Skin of body (tissue), 1 donor: ENCODE measurements at regions not wholly inside any gene's neighbourhood (a gene's known extent, or its start where the extent isn't known, plus 50 kb on each side); places are given as distances from the start of the nearest gene placed in this dataset.

ENCODE experiments used
- DNase-seq: peaks from one replicate; lab custom pipeline; 2025; lab: John Stamatoyannopoulos, UW

- DNase-seq: no peak
These were observed 162.3 kb upstream of the KLF14 start for GRCh38 chr7:130896051-130896881.

GRCh38 chr7:130896898-130897514 is 163.0 kb upstream of the KLF14 start:
- DNase-seq: peak; percentile 13

- no peak for DNase-seq
These were observed 163.8 kb upstream of the KLF14 start for GRCh38 chr7:130897515-130898419.

- no peak for DNase-seq
These were observed 165.1 kb upstream of the KLF14 start for GRCh38 chr7:130899071-130899560.

DNA sequence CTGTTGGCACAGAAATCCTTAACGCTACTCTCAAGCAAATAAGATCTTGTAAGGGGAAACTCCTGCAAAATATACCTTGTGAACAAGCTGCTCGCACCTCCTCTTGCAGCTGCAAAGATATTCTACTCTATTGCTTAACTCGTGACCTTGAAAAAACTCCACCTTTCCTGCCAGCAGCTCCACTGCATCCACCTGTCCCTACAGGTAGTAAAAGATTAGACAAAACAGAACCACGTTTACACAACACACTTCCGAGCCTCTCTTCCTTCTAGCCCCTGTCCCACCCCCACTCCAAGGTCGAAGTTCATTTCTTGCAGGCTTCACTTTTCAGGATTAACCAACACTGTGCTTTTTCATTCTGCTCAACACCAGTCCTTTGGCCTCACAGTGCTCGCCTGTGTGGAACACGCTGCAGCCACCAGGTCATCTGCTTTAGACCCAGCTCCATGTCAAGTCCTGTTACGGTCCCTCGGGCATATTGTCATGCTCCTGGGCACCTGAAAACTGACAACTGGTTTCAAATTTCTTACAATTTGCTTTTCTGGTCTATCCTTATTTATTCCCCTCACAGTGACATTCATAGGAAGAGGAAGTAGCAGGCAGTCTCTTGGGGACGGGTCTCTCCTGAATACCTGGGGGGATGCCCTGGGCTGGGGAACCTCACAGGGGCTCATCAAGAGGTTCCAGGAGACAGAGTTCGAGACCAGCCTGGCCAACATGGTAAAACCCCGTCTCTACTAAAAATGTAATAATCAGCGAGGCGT is 165.8 kb upstream of the KLF14 start:
- DNase-seq: no peak

- no peak for DNase-seq
These were observed 166.6 kb upstream of the KLF14 start for GRCh38 chr7:130900471-130901076.

GRCh38 chr7:130901209-130901783 is 167.3 kb upstream of the KLF14 start:
- no peak for DNase-seq

DNA sequence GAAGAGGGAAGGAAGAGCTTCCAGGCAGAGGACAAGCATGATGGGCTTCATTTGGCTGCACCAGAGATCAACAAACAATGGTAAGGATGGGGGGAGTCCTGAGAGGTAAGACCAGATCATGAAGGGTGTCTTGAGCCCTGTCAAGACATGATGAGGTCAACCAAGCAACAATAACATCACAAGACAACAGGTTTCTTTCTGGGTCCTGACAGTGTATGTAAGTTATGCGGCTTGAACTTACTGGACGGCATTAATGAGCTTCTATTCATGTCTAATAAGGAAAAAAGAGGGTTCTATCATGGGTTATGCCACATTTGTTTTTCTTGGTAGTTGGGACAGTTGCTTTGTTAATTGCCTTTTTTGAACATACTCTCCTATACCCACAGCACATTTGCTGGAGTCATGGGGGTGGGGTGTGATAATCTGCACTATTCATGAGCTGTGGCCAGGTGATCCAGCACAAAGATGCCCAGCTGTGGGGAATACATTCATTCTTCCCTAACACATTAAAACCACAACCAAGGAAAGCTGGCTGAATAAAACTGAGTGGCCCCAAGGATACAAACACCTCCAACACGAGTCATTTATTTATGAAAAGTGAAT is 168.8 kb upstream of the KLF14 start:
- no peak for DNase-seq

DNA sequence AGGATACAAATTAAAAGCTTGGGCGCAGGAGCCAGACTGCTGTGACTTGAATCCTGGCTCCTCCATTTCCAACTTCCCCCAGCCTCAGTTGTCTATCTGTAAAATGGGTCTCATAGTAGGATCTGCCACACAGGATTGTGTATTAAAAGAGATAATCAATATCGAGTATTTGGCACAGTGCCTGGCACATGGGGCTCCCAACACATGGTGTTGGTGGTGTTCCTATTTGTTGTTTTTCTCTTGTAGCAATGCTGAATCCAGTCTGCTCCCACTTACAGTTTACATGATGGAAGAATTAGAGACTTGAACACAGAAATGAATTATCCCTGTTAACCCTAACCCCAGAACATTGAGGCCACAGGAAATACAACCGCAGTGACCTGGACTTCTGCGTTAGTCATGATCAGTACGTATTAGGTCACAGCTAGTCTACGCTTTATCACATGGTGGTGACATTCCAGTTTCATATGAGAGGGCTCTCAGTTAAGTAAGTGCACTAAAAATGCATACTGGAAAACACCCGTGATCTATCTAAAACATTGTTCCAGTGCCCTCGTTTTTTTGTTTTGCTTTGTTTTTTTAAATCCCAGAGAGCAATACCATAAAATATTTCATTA is 169.5 kb upstream of the KLF14 start:
- no peak for DNase-seq

- DNase-seq: no peak
These were observed 170.2 kb upstream of the KLF14 start for GRCh38 chr7:130904031-130904757.

DNA sequence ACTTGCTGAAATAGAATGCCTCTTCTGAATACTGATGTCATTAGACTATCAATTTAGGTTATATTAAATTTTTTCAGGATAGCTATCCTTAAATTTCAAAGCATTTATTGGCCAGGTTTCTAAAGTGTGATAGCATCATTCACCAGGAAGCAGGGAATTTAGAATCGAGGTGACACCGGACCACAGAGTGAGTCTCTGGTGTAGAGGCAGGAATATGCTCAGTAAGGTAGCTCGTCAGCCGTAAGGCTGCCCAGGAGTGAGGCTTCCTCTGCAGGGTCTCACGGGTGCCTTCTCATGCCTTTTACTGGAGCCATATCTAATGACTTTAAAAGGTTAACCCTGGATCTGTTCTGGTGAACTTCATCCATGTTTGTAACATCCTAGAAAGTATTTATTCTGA is 170.8 kb upstream of the KLF14 start:
- DNase-seq: no peak

- DNase-seq: no peak
These were observed 172.6 kb upstream of the KLF14 start for GRCh38 chr7:130906575-130906974.

DNA sequence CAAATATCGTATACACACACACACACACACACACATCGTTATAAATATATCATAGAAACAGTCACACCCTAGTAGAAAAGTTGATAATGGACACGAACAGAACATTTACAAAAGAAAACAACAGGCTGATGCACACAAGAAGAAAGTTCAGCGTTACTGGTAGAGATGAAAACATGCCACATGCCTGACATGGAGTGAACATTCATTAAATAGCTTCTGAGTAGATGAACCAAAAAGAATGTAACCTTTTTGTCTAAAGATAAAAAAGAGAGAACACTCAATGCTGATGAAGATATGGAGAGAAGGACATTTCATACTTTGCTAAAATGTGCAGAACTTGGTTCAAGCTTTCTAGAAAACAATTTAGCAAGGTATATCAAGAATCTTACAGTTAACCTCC is 173.4 kb upstream of the KLF14 start:
- DNase-seq: no peak

- DNase-seq: no peak
These were observed 174.5 kb upstream of the KLF14 start for GRCh38 chr7:130908345-130909160.

- DNase-seq: no peak
These were observed 175.3 kb upstream of the KLF14 start for GRCh38 chr7:130909161-130909836.

GRCh38 chr7:130909881-130910672 is 176.1 kb upstream of the KLF14 start:
- DNase-seq: no peak
